ENCODE measurements at regions not wholly inside any gene's neighbourhood (a gene's known extent, or its start where the extent isn't known, plus 50 kb on each side); places are given as distances from the start of the nearest gene placed in this dataset.

DNA sequence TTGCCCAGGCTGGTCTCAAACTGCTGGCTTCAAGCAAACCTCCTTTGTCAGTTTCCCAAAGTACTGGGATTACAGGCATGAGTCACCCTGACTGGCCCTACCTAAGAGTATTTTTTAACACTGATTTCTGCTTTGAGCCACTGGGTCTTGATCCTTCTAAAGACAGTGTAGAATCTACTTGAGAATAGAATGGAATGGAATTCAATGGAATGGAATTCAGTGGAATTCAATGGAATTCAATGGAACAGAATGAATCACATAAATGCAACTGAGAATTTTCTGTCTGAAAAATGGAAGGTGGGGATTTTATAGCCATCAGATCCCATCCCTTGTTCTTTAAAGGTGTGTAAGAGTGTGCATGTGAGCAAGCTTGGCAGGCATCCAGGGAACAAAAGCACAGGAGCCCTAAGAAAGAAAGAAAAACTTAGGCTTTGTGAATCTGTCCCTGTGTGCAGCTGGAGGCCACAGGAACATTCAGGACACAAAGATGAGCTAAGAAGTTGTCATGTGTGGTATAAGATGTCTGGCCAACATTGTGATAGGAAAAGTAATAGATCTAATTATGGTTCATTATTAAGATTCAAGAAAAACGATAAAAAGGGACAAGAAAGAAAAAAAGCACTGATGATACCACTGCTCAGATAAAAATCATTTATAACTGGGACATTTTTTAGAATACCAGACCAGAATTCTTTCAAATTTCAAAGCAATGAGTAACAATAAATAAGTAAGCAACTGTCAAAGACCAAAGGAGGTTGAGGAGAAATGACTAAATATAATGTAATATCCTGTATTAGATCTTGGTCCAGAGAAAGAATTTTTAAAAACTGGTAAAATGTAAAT is 681.0 kb upstream of the GJE1 start:
- no peak for DNase-seq (ENCODE audit: low read depth)

DNA sequence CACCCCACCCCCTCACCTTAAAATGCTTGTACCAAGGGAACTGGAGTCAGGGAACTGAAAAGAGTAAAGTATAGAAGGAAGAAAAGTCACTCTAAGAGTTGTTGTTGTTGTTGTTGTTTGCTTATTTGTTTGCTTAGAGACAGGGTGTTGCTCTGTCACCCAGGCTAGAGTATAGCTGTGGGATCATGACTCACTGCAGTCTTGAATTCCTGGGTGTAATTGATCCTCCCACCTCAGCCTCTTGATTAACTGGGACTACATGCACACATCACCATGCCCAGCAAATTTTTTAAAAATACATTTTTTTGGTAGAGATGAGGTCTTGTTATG is 681.6 kb upstream of the GJE1 start:
- no peak for DNase-seq (ENCODE audit: low read depth)

DNA sequence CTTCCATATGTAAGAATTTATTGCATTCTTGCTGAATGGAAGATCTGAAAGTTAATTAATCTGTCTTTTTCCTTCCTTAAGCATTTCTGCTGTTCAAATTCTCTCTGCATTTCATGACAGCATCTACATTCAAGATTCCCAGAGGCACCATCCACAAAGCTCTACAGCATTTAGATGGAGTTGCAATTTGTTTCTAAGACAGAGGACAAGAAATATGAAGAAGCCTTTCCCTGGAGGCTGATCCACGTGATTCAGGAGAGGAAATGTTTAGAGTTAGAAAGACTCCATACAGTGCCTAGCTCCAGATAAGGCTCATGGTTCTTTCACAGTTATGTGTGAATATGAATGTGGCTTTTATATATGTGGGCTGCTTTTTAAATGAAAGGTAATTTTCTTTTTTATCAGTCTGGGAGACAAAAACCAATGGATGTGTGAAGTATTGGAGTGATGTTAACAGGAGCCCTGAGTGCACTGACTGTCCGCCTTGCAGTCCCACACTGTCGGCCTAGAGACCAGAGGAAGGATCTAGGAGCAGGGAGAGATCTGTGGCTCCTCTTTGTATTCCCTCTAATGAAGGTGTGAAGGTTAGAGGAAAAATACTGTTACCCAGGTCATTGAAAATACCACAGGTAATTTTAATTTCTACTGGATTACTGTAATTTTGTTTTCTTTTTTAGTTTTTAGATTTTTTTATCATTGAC is 686.6 kb upstream of the GJE1 start:
- no peak for DNase-seq (ENCODE audit: low read depth)

DNA sequence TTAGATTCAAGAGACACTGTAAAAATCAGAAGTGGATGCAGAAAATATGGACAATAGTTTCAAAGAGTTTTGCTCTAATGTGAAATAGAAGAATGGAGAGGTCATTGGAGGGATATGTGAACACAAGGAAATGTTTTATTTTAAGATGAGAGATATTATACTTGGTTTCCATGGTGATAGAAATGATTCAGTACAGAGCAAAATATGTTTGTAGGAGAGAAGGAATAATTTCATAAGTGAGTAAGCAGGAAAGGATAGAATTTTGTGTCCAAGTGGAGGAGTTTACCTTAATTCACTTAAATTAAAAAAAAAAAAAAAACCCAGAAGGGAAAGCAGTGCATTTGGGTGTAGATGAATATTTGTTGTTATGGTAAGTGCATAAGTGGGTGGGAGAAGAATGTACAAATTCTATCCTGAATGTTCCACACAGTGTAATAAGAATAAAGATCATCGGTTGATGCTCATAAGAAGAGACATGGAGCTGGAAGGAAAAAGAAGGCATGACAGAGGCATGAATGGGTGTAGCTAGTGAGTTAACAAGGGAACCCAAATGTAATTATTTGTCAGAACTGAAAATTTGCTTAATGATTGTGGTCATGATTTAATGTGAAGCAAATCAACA is 688.9 kb upstream of the GJE1 start:
- DNase-seq (ENCODE audit: low read depth) = no peak

DNA sequence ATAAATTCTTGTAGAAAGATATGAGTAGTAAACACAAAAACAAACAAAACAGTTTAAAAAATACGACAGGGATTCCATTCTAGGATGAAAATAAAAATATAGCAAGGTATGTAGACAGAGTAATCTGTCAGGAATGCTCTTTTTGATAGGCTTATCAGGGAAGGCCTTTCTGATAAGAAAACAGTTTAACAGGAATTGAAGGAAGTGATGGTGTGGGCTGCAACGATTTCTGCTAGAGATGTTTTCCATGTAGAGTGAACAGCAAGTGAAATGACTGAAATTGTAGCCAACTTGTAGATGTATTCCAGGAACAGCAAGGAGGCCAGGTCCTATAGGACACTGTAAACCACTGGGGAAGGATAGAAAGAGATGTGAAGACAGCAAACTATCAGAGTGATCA is 689.7 kb upstream of the GJE1 start:
- DNase-seq (ENCODE audit: low read depth) = no peak

DNA sequence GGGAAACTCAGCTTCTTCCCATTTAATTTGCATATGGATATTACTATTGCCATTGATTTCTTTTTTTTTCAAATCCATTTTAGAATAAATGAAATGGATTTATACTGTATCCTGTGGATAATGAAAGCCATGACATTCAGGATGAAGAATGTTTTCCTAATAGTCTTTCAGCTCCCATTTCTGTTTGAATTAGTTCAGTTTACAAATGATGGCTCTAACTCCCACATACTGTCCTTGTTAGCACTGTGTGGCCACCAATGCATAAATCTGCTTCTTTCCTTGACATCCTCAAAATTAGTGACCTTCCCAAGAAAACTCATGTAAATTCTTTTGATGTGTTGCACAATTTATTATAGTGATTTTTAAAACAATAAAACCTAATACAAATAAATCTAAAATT is 693.2 kb upstream of the GJE1 start:
- no peak for DNase-seq (ENCODE audit: low read depth)

GRCh38 chr6:141437685-141438084 is 695.0 kb upstream of the GJE1 start:
- no peak for DNase-seq (ENCODE audit: low read depth)

DNA sequence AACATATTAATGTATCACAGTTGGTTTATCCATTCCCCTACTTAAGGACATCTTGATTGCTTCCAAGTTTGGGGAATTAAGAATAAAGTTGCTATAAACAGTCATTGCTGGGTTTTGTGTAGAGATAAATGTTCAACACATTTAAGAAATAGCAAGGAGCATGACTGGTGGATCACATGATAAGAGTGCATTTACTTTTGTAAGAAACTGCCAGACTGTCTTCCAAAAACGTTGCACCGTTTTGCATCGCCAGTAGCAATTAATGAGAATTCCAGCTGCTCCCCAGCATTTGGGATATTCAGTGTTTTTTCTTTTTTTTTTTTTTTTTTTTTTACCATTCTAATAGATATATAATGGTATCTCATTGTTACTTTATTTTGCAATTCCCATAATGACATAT is 695.7 kb upstream of the GJE1 start:
- no peak for DNase-seq (ENCODE audit: low read depth)

DNA sequence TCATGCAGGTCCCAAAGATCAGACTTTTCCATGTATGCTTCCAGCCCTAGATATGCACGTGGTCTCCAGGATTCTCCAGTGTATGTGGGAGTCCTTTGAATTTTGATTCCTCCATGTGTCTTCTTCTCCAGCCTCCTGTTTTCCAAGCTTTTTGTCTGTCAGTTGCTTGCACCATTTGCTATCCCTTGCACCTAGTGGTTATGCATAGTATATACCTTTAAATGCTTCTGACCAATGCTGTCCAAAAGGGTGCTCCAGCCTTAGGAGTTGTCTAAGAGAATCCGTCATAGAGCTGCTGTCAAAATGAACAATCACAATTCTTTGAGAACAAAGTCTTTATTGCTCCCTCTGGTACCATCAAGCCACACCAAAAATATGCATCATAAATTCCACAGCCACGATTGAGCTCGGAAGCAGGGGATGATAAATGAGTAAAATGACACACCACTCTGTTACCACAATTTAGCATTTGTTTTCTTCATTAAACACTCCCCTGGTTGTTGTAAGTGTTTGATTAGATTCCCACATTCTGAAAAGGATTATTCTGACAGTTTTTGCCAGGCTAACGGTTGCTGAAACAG is 706.2 kb upstream of the GJE1 start:
- no peak for DNase-seq (ENCODE audit: low read depth)

DNA sequence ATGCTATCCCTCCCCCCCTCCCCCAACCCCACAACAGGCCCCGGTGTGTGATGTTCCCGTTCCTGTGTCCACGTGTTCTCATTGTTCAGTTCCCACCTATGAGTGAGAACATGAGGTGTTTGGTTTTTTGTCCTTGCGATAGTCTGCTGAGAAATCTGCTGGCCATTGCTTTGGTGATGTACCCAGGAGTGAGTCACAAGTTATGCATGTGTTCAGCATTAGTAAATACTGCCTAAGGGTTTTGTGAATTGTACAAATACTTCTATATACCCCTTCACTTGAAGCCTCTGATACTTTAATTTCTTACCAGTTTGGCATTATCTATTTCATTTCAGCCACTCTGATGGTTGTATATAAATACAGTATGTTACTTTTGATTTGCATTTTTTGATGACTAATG is 711.3 kb upstream of the GJE1 start:
- DNase-seq (ENCODE audit: low read depth) = no peak

DNA sequence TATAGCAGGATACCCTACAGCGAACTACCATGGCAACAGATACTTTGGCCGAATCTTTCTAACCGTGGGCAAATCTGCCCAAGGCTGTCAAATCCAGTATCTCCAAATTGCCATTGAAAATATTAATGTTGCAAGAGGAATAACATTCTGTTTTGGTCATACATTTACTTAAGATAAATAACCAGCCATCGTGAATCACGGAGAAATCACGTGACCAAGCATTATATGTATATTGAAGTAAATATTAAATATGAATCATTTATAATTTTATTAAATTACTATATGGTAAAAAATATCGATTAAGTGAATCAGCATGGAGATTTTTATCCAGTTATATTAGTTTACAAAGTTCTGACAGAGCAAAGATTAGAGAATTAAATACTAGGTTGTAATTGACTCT is 714.6 kb upstream of the GJE1 start:
- no peak for DNase-seq (ENCODE audit: low read depth)

GRCh38 chr6:141415896-141416295 is 716.8 kb upstream of the GJE1 start:
- no peak for DNase-seq (ENCODE audit: low read depth)

GRCh38 chr6:141413196-141413595 is 719.5 kb upstream of the GJE1 start:
- DNase-seq (ENCODE audit: low read depth) = no peak

GRCh38 chr6:141406761-141407160 is 726.0 kb upstream of the GJE1 start:
- no peak for DNase-seq (ENCODE audit: low read depth)

- DNase-seq (ENCODE audit: low read depth) = no peak
Measured at GRCh38 chr6:141403827-141404226, 728.9 kb upstream of the GJE1 start.

- DNase-seq (ENCODE audit: low read depth) = no peak
Measured at GRCh38 chr6:141403103-141403502, 729.6 kb upstream of the GJE1 start.

- DNase-seq (ENCODE audit: low read depth) = no peak
Measured at GRCh38 chr6:141402489-141402888, 730.2 kb upstream of the GJE1 start.

- DNase-seq (ENCODE audit: low read depth) = no peak
Measured at GRCh38 chr6:141401851-141402250, 730.9 kb upstream of the GJE1 start.

- no peak for DNase-seq (ENCODE audit: low read depth)
Measured at GRCh38 chr6:141401168-141401567, 731.6 kb upstream of the GJE1 start.

GRCh38 chr6:141398949-141399348 is 733.8 kb upstream of the GJE1 start:
- DNase-seq (ENCODE audit: low read depth) = no peak

GRCh38 chr6:141395443-141396008 is 737.2 kb upstream of the GJE1 start:
- DNase-seq (ENCODE audit: low read depth) = no peak

DNA sequence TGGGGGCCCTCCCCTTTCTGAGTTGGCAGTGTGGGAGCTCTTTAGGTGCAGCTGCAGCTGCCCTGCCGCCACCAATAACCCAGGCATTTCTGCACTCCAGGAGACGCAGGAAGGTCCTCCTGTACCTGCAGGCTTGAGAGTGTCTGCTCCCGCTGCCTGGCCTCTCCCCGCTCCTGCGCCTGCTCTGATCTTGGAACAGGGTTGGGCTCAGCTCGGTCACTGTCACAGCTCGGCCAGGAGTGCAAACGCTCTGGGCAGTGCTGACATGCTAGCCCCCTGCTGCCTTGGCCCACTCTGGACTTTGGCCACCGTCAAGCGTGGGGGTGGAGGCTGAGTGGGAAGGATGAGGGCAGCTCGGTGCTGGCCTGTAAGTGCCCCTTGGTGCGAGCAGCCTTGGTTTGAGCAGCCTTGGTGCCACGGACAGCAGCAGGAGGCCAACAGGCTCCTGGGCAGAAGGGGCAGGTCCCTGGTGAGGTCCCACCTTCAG is 738.1 kb upstream of the GJE1 start:
- DNase-seq (ENCODE audit: low read depth) = no peak

DNA sequence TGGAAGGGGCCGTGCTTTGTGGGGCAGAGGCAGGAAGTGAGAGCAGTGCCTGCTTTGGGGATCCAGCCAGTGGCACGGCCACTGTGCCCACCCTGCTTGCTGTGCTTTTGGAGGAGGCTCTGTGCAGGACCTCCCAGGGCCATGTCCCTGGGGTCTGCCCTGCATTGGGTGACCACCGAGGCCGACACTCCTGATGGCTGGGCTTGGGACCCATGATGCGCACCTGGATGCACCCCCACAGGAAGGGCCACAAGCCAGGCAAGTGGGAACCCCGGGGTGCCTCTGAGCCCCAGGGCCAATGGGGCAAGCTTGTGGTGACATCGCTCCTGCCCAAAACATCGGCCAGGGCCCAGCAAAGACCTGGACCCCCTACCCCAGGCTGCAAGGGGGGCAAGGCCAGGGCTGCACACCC is 738.6 kb upstream of the GJE1 start:
- no peak for DNase-seq (ENCODE audit: low read depth)
